ENCODE measurements at regions not wholly inside any gene's neighbourhood (a gene's known extent, or its start where the extent isn't known, plus 50 kb on each side); places are given as distances from the start of the nearest gene placed in this dataset.
"Not testable (repeated sequence)": the region's sequence is repeated elsewhere in the genome, so short reads cannot be mapped to it uniquely, and the experiment has no call there.

- DNase-seq, result no peak
Measured at GRCh38 chr2:192827735-192828134, 633.0 kb upstream of the TMEFF2 start.

- DNase-seq, result no peak
Measured at GRCh38 chr2:192814376-192814775, 619.6 kb upstream of the TMEFF2 start.

- DNase-seq, result no peak
Measured at GRCh38 chr2:192813341-192813740, 618.6 kb upstream of the TMEFF2 start.

- DNase-seq, result no peak
Measured at GRCh38 chr2:192809173-192809572, 614.4 kb upstream of the TMEFF2 start.

GRCh38 chr2:192783643-192784042 is 588.9 kb upstream of the TMEFF2 start:
- no peak for DNase-seq

- no peak for DNase-seq
Measured at GRCh38 chr2:192775459-192776262, 580.9 kb upstream of the TMEFF2 start.

- no peak for DNase-seq
Measured at GRCh38 chr2:192775011-192775410, 580.3 kb upstream of the TMEFF2 start.

GRCh38 chr2:192773044-192773443 is 578.3 kb upstream of the TMEFF2 start:
- no peak for DNase-seq

GRCh38 chr2:192749611-192750200 is 555.0 kb upstream of the TMEFF2 start:
- DNase-seq, result no peak

- DNase-seq, result no peak
Measured at GRCh38 chr2:192741889-192742288, 547.2 kb upstream of the TMEFF2 start.

GRCh38 chr2:192735447-192735846 is 540.7 kb upstream of the TMEFF2 start:
- DNase-seq, result no peak

GRCh38 chr2:192729369-192729768 is 534.6 kb upstream of the TMEFF2 start:
- DNase-seq, result no peak

GRCh38 chr2:192725991-192726390 is 531.3 kb upstream of the TMEFF2 start:
- no peak for DNase-seq

GRCh38 chr2:192719629-192720028 is 524.9 kb upstream of the TMEFF2 start:
- DNase-seq, result no peak

- no peak for DNase-seq
Measured at GRCh38 chr2:192718340-192718739, 523.6 kb upstream of the TMEFF2 start.

GRCh38 chr2:192700934-192701333 is 506.2 kb upstream of the TMEFF2 start:
- no peak for DNase-seq

GRCh38 chr2:192697880-192698279 is 503.1 kb upstream of the TMEFF2 start:
- DNase-seq, result no peak

GRCh38 chr2:192696857-192697256 is 502.1 kb upstream of the TMEFF2 start:
- DNase-seq, result no peak

GRCh38 chr2:192687015-192687414 is 492.3 kb upstream of the TMEFF2 start:
- no peak for DNase-seq

- not testable (repeated sequence) for DNase-seq
Measured at GRCh38 chr2:192682511-192682910, 487.8 kb upstream of the TMEFF2 start.

- DNase-seq, result no peak
Measured at GRCh38 chr2:192675681-192676080, 480.9 kb upstream of the TMEFF2 start.

GRCh38 chr2:192669505-192670091 is 474.9 kb upstream of the TMEFF2 start:
- DNase-seq, result no peak

- DNase-seq, result not testable (repeated sequence)
Measured at GRCh38 chr2:192660555-192660954, 465.8 kb upstream of the TMEFF2 start.

- DNase-seq, result no peak
Measured at GRCh38 chr2:192657362-192657761, 462.6 kb upstream of the TMEFF2 start.

All from activated CD4-positive, alpha-beta T cell treated with anti-CD3 and anti-CD28 coated beads for 4 hours (primary cell).